HFF-Myc (cell line): ENCODE measurements at regions not wholly inside any gene's neighbourhood (a gene's known extent, or its start where the extent isn't known, plus 50 kb on each side); places are given as distances from the start of the nearest gene placed in this dataset.
"Not testable (repeated sequence)": the region's sequence is repeated elsewhere in the genome, so short reads cannot be mapped to it uniquely, and the experiment has no call there.

Source experiments
- DNase-seq: peaks from one replicate; pipeline ENCODE4 v3.0.0-alpha.2; 2011; ENCODE audit warnings: low read depth; ENCODE audit errors: extremely low read depth
- H3K4me3 ChIP-seq: replicated peaks from 2 replicates; pipeline ENCODE4 v1.5.1; 2011; ENCODE audit warnings: low read depth, mild to moderate bottlenecking, control low read depth, low read length
- TF ChIP-seq, protein P1 (sequence below): IDR thresholded peaks from 2 replicates; pipeline ENCODE4 v1.5.1; 2012; ENCODE audit warnings: mild to moderate bottlenecking, low read depth, low read length, control low read depth; ENCODE audit errors: missing control alignments

GRCh38 chr14:51596488-51597117, 55.1 kb upstream of the FRMD6 start:
- no peak overlapping the region for H3K4me3 ChIP-seq
- TF ChIP-seq, protein P1, sequence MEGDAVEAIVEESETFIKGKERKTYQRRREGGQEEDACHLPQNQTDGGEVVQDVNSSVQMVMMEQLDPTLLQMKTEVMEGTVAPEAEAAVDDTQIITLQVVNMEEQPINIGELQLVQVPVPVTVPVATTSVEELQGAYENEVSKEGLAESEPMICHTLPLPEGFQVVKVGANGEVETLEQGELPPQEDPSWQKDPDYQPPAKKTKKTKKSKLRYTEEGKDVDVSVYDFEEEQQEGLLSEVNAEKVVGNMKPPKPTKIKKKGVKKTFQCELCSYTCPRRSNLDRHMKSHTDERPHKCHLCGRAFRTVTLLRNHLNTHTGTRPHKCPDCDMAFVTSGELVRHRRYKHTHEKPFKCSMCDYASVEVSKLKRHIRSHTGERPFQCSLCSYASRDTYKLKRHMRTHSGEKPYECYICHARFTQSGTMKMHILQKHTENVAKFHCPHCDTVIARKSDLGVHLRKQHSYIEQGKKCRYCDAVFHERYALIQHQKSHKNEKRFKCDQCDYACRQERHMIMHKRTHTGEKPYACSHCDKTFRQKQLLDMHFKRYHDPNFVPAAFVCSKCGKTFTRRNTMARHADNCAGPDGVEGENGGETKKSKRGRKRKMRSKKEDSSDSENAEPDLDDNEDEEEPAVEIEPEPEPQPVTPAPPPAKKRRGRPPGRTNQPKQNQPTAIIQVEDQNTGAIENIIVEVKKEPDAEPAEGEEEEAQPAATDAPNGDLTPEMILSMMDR, result no peak
- no peak for DNase-seq

- peak; percentile 85 for DNase-seq
- TF ChIP-seq, protein P1, result no peak
- H3K4me3 ChIP-seq, result no peak overlapping the region
Observed at GRCh38 chr14:51597261-51598001, 54.3 kb upstream of the FRMD6 start.

DNA sequence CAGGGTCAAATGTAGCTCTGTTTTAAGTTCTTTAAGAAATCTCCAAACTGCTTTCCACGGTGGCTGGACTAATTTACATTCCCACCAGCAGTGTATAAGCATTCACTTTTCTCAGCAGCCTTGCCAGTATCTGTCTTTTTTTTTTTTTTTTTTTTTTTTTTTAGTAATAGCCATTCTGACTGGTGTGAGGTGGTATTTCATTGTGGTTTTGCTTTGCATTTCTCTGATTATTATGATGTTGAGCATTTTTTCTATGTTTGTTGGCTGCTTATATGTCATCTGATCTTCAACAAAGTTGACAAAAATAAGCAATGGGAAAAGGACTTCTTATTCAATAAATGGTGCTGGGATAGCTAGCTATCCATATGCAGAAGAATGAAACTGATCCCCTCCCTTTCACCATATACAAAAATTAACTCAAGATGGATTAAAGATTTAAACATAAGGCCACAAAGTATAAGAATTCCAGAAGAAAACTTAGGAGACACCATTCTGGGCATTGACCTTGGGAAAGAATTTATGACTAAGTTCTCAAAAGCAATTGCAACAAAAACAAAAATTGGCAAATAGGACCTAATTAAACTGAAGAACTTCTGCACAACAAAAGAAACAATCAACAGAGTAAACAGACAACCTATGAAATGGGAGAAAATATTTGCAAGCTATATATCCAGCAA, 52.6 kb upstream of the FRMD6 start:
- not testable (repeated sequence) for H3K4me3 ChIP-seq, DNase-seq

- DNase-seq, result no peak
- H3K4me3 ChIP-seq, result no peak overlapping the region
- TF ChIP-seq, protein P1, result no peak
Observed at GRCh38 chr14:51600658-51601057, 51.1 kb upstream of the FRMD6 start.
